HG02840 (cell line): ENCODE measurements at regions not wholly inside any gene's neighbourhood (a gene's known extent, or its start where the extent isn't known, plus 50 kb on each side); places are given as distances from the start of the nearest gene placed in this dataset.

Source experiments
- ATAC-seq: cut with Tn5 transposase; IDR thresholded peaks from one replicate; pipeline ENCODE4 v1.9.1; 2021; ENCODE audit warnings: mild to moderate bottlenecking, moderate library complexity, moderate number of reproducible peaks; ENCODE audit not compliant: unreplicated experiment, low FRiP score

GRCh38 chr3:189449084-189449483, 182.1 kb upstream of the TP63 start:
- no peak for ATAC-seq

- no peak for ATAC-seq
Measured at GRCh38 chr3:189455009-189455408, 176.2 kb upstream of the TP63 start.

- no peak for ATAC-seq
Measured at GRCh38 chr3:189455641-189456417, 175.4 kb upstream of the TP63 start.

DNA sequence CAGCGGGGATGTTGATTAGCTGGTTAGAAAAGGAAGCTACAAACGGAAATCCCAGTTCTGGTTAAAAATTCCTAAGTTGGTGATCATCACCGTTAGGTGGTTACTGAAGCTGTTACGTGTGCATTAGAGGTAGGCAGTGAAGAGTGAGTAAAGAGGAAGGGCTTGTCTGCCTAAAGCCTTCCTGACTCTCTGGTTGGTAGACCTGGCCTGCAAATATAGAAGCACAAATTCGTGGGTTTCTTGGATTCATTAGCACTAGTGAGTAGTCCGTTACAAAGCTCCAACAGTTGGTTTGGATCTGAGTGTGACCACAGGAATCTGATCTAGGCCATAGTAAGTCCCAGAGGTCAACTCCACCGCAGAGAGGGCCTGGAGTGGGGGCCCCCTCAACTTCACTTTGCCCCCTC, 174.0 kb upstream of the TP63 start:
- ATAC-seq = no peak

- no peak for ATAC-seq
Measured at GRCh38 chr3:189457631-189458412, 173.4 kb upstream of the TP63 start.

GRCh38 chr3:189458528-189458927, 172.7 kb upstream of the TP63 start:
- ATAC-seq = no peak

DNA sequence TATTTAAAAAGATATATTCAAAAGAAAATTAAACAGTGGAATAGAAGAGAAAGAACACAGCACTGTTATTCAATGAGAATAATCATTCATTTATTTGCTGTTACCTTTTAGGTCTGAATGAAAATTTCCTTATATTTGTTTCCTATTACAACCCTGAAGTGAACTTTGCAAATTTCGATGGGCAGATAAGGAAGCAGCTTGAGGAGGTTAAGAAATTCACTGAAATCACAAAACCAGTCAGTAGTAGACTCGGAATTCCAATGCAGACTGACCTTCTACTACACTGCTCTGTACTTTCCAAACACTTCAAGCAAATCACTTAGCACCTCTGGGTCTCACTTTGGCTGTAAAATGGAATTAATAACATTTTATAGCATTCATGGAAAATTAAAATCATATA, 172.0 kb upstream of the TP63 start:
- no peak for ATAC-seq

- ATAC-seq = no peak
Measured at GRCh38 chr3:189460511-189460910, 170.7 kb upstream of the TP63 start.

GRCh38 chr3:189464799-189465198, 166.4 kb upstream of the TP63 start:
- ATAC-seq = no peak

- ATAC-seq = no peak
Measured at GRCh38 chr3:189466004-189466403, 165.2 kb upstream of the TP63 start.

DNA sequence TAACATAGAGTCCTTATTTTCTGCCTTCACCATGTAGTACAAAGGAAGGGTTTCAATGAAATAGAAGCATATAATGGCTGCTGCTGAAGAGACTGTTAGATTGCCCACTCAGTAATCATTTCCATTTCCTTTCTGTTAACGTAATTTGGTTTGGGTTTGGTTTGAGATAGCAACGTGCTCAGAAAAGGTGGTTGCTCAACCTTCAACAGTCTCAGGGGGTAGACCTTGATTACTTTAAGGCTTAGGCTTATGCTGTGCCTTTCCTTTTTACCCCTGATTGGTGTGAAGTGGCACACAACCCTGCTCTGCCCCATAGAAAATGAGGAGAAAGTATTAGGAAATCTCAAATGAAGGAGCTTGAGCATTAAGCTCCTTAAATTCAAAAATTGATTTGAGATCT, 163.7 kb upstream of the TP63 start:
- no peak for ATAC-seq

DNA sequence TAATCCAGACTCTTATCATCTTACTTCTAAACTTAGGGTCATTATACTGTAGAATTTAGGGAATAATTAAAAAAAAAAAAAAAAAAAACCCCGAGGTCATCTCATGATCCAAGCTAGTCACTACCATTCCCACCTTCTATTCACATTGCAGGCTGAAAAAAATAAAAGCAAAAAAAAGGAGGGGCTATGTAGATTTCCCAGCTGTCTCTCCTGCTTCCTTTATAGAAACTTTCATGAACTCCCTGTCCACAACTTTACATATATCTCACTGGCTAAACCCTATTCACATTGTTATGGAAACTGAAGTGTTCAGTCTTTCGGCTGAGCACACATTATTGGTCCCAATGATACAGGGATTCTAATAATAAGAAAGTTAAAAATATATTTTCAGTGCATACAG, 156.2 kb upstream of the TP63 start:
- ATAC-seq = no peak

DNA sequence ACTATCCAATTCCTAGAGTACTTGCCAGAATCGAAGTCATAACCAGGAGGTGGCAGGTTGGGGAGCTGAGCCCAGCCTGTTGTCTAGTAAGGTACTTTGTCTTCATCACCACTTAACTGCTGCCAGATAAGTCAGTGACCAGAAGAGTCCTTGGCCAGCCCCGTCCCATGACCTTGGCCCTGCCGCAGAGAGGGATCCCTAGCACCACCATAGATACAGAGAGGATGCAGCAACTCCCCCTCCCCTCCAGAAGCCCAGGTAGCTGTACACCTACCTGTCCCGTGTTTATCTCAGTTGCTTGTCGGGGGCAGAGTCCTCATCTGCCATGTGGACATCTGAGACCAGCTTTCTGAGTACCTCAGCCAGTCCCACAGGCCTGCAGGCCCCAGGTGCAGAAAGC, 153.6 kb upstream of the TP63 start:
- no peak for ATAC-seq

- no peak for ATAC-seq
Measured at GRCh38 chr3:189486556-189486955, 144.6 kb upstream of the TP63 start.

DNA sequence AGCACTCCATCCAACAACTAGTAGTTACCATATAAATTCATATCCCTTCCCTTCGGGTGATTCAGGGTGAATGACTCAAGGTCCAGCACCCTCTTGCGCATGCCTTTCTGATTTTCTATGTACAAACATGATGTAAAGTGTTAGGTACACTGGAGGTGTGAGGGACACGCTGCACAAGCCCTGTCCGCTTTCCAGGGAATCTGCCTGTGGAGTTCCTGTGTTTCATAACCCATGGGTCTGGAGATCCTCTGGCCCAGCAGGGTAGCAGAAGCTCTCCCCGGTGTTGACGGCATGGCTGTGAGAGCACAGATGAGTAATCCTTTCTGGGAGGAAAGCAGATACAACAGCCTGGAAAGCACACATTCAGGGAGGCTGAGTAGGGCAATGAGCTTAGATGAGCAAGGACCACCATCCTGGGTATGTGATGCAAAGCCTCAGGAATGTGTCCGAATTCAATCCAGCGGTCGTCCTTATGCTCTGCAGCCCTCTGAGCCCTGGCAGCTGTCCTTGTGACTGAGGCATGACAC, 142.9 kb upstream of the TP63 start:
- ATAC-seq = no peak

GRCh38 chr3:189490337-189490736, 140.9 kb upstream of the TP63 start:
- ATAC-seq = no peak

GRCh38 chr3:189490749-189491148, 140.4 kb upstream of the TP63 start:
- ATAC-seq = no peak

DNA sequence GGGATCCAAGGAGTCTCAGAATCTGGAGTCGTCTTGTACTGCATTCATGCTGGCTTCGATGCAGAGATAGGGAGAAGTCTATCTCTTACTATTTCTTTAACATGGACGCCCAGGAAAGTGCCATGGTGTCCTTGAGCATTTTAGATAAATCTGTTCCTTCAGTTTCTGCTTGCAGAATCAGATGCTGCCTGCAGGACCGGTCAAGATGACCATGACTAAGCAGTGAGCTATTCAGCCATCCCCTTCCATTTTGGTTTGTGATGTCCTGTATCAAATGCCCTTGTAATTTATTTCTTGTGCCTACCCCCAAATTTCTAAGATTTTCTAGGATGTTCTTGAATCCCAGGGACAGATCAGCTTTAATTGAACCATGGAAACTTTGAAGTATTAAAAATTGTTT, 139.4 kb upstream of the TP63 start:
- ATAC-seq = no peak

DNA sequence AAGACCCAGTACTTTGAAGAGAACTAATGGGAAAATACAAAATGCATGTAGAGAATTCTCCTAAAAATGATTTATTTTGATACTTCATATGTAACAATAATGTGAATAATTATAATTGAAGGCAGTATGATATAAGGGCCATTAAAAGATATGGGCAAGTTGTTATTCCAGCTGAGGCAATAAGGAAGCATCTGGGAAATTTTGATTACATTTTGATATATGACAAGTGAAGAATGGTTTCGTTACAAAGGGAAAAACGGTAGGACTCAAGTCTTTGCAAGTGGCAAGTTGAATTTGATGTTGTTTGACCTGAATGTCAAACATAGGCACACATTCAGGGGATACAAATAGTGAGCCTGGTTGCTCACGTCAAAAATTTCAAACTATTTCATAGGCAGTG, 137.9 kb upstream of the TP63 start:
- no peak for ATAC-seq

DNA sequence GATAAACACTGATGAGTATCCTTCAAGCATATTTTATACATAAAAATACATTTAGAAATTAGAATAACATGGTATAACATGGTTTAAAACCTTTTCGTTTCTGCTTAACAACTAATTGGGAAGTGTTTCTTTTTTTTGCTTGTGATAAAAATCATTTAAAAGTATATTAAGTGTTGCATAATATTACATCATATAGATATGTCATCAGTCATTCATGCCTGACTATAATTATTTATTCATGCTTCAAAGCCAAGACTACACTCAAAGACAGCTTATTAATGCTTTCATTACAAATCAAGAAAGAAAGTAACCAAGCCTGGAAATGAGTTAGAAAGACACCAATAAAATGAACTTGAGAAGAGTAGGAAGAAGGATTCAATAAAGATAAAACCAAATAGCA, 136.6 kb upstream of the TP63 start:
- no peak for ATAC-seq

- ATAC-seq = no peak
Measured at GRCh38 chr3:189496375-189497138, 134.6 kb upstream of the TP63 start.
